GM19351 (cell line): ENCODE measurements at regions not wholly inside any gene's neighbourhood (a gene's known extent, or its start where the extent isn't known, plus 50 kb on each side); places are given as distances from the start of the nearest gene placed in this dataset.
"Not testable (repeated sequence)": the region's sequence is repeated elsewhere in the genome, so short reads cannot be mapped to it uniquely, and the experiment has no call there.

Experiments
- ATAC-seq: cut with Tn5 transposase; IDR thresholded peaks from one replicate; pipeline ENCODE4 v1.9.1; 2021; ENCODE audit warnings: mild to moderate bottlenecking, moderate library complexity; ENCODE audit not compliant: unreplicated experiment

- no peak for ATAC-seq
Measured at GRCh38 chr11:106482917-106483785, 405.7 kb downstream of the AASDHPPT start.

GRCh38 chr11:106491751-106492150, 414.3 kb downstream of the AASDHPPT start:
- ATAC-seq, result no peak

- no peak for ATAC-seq
Measured at GRCh38 chr11:106493751-106494150, 416.3 kb downstream of the AASDHPPT start.

GRCh38 chr11:106495046-106495445, 417.6 kb downstream of the AASDHPPT start:
- ATAC-seq, result no peak

GRCh38 chr11:106496677-106497076, 419.2 kb downstream of the AASDHPPT start:
- ATAC-seq, result no peak

- no peak for ATAC-seq
Measured at GRCh38 chr11:106497321-106497720, 419.9 kb downstream of the AASDHPPT start.

- ATAC-seq, result no peak
Measured at GRCh38 chr11:106497822-106498221, 420.4 kb downstream of the AASDHPPT start.

- ATAC-seq, result no peak
Measured at GRCh38 chr11:106503901-106504300, 426.4 kb downstream of the AASDHPPT start.

GRCh38 chr11:106507645-106508306, 430.3 kb downstream of the AASDHPPT start:
- no peak for ATAC-seq

GRCh38 chr11:106514706-106515105, 437.2 kb downstream of the AASDHPPT start:
- ATAC-seq, result no peak

- ATAC-seq, result no peak
Measured at GRCh38 chr11:106517426-106517825, 440.0 kb downstream of the AASDHPPT start.

GRCh38 chr11:106520146-106520912, 442.9 kb downstream of the AASDHPPT start:
- no peak for ATAC-seq

GRCh38 chr11:106520920-106521319, 443.5 kb downstream of the AASDHPPT start:
- ATAC-seq, result no peak

GRCh38 chr11:106523171-106523570, 445.7 kb downstream of the AASDHPPT start:
- ATAC-seq, result no peak

- no peak for ATAC-seq
Measured at GRCh38 chr11:106523921-106524320, 446.5 kb downstream of the AASDHPPT start.

- no peak for ATAC-seq
Measured at GRCh38 chr11:106524436-106524835, 447.0 kb downstream of the AASDHPPT start.

GRCh38 chr11:106531648-106532047, 454.2 kb downstream of the AASDHPPT start:
- ATAC-seq, result not testable (repeated sequence)

GRCh38 chr11:106533046-106533445, 455.6 kb downstream of the AASDHPPT start:
- no peak for ATAC-seq

GRCh38 chr11:106540001-106540400, 462.5 kb downstream of the AASDHPPT start:
- ATAC-seq, result no peak

GRCh38 chr11:106548406-106548805, 469.9 kb downstream of the GUCY1A2 start:
- no peak for ATAC-seq
